ENCODE measurements at regions not wholly inside any gene's neighbourhood (a gene's known extent, or its start where the extent isn't known, plus 50 kb on each side); places are given as distances from the start of the nearest gene placed in this dataset.

DNA sequence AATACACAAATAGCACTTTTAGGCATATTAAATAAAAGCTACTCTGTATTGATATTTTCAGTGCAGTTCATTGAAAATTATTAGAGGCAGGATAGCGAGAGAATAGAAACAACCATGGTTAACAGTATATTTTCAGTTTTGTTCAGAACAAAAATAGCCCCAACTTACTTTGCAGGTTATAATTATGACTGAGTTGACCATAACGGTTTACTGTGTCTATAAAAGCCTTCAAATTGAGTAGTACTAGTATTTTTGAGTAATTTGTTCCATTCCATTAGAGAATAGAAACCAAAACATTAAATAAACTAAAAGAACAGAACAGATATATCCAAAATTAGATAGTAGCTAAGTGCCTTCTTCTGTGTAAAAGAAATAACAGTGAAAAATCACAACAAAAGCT is 1108.4 kb upstream of the PCDH20 start:
- Histone ChIP-seq H3K27ac (ENCODE audit: insufficient read depth, low read length, poor library complexity, severe bottlenecking) (no peak overlapping the region), H3K36me3 (ENCODE audit: control insufficient read depth, insufficient read depth, low read length) (no peaks in the 10 kb centered on the region), H3K4me1 (ENCODE audit: control insufficient read depth, insufficient read depth, low read length, poor library complexity, severe bottlenecking) (no peaks in the 10 kb centered on the region), H3K27me3 (replicated peaks; ENCODE audit: control insufficient read depth, insufficient read depth, low read length, poor library complexity, severe bottlenecking) (no peaks in the 10 kb centered on the region), H3K4me3 (ENCODE audit: insufficient read depth, low read depth, low read length, poor library complexity, severe bottlenecking) (no peak overlapping the region), H3K9me3 (ENCODE audit: control insufficient read depth, low read length) (no peaks in the 10 kb centered on the region)
- no peak for DNase-seq

DNA sequence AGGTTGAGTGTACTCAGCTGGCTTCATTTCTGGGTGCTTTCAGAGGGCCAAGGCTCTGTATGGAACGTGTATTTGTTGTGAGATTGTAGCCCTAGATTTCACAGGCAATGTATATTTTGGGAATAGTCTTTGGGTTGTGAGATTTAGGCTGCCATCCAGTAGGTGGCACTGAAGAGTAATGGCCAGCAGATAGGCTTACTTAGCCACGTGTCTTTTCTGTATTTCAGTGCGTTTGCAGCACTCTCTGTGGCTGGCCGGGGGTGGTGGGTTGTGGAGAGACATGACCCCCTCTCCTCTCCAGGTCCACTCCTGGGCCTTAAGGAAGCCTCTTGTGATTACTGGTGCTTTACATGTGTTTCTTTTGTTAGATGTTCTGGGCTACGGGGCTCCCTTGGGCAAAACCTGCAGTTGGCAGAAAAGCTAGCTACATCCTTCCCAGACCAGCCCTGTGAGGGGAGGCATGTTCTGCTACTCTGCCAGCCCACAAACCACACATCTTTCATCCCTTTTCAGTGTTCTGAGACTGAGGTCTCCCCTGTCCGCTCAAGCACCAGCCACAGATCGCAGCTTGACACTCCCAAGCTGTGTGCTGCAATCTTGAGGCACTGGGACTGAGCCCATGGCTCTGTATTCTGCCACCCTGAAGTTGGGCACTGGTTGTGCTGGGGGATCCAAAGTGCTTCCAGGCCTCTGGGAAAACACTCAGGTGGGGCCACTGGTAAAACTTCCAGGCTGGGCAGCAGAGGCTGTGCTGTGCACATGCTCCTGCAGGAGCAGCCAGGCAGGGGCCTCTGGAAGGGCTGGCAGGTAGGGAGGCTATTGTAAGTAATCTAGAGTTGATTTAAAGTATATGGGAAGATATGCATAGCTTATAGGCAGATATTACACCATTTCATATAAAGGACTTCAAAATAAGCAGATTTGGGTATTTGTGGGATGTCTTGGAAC is 1096.8 kb upstream of the PCDH20 start:
- no peaks in the 10 kb centered on the region for H3K9me3 ChIP-seq (ENCODE audit: control insufficient read depth, low read length)
- H3K27ac ChIP-seq (ENCODE audit: insufficient read depth, low read length, poor library complexity, severe bottlenecking), result no peak overlapping the region
- no peaks in the 10 kb centered on the region for H3K27me3 ChIP-seq (replicated peaks; ENCODE audit: control insufficient read depth, insufficient read depth, low read length, poor library complexity, severe bottlenecking)
- no peaks in the 10 kb centered on the region for H3K4me1 ChIP-seq (ENCODE audit: control insufficient read depth, insufficient read depth, low read length, poor library complexity, severe bottlenecking)
- no peak for DNase-seq
- no peaks in the 10 kb centered on the region for H3K36me3 ChIP-seq (ENCODE audit: control insufficient read depth, insufficient read depth, low read length)
- H3K4me3 ChIP-seq (ENCODE audit: insufficient read depth, low read depth, low read length, poor library complexity, severe bottlenecking), result no peak overlapping the region

- Histone ChIP-seq H3K9me3 (ENCODE audit: control insufficient read depth, low read length) (no peaks in the 10 kb centered on the region), H3K4me1 (ENCODE audit: control insufficient read depth, insufficient read depth, low read length, poor library complexity, severe bottlenecking) (no peaks in the 10 kb centered on the region), H3K36me3 (ENCODE audit: control insufficient read depth, insufficient read depth, low read length) (no peaks in the 10 kb centered on the region), H3K4me3 (ENCODE audit: insufficient read depth, low read depth, low read length, poor library complexity, severe bottlenecking) (no peak overlapping the region), H3K27me3 (replicated peaks; ENCODE audit: control insufficient read depth, insufficient read depth, low read length, poor library complexity, severe bottlenecking) (no peaks in the 10 kb centered on the region), H3K27ac (ENCODE audit: insufficient read depth, low read length, poor library complexity, severe bottlenecking) (no peak overlapping the region)
- no peak for DNase-seq
Measured at GRCh38 chr13:62510906-62511655, 1095.4 kb upstream of the PCDH20 start.

GRCh38 chr13:62502588-62502987 is 1086.9 kb upstream of the PCDH20 start:
- H3K27me3 ChIP-seq (replicated peaks; ENCODE audit: control insufficient read depth, insufficient read depth, low read length, poor library complexity, severe bottlenecking), result no peaks in the 10 kb centered on the region
- H3K27ac ChIP-seq (ENCODE audit: insufficient read depth, low read length, poor library complexity, severe bottlenecking), result no peak overlapping the region
- DNase-seq, result no peak

GRCh38 chr13:62489731-62490130 is 1074.1 kb upstream of the PCDH20 start:
- Histone ChIP-seq H3K27ac (ENCODE audit: insufficient read depth, low read length, poor library complexity, severe bottlenecking) (no peak overlapping the region), H3K27me3 (replicated peaks; ENCODE audit: control insufficient read depth, insufficient read depth, low read length, poor library complexity, severe bottlenecking) (no peaks in the 10 kb centered on the region), H3K36me3 (ENCODE audit: control insufficient read depth, insufficient read depth, low read length) (no peaks in the 10 kb centered on the region), H3K9me3 (ENCODE audit: control insufficient read depth, low read length) (no peaks in the 10 kb centered on the region), H3K4me3 (ENCODE audit: insufficient read depth, low read depth, low read length, poor library complexity, severe bottlenecking) (no peak overlapping the region), H3K4me1 (ENCODE audit: control insufficient read depth, insufficient read depth, low read length, poor library complexity, severe bottlenecking) (no peaks in the 10 kb centered on the region)
- DNase-seq, result no peak

More at GRCh38 chr13:62502588-62502987, 1086.9 kb upstream of the PCDH20 start:
- Histone ChIP-seq H3K36me3 (ENCODE audit: control insufficient read depth, insufficient read depth, low read length) (no peaks in the 10 kb centered on the region), H3K4me3 (ENCODE audit: insufficient read depth, low read depth, low read length, poor library complexity, severe bottlenecking) (no peak overlapping the region), H3K4me1 (ENCODE audit: control insufficient read depth, insufficient read depth, low read length, poor library complexity, severe bottlenecking) (no peaks in the 10 kb centered on the region), H3K9me3 (ENCODE audit: control insufficient read depth, low read length) (no peaks in the 10 kb centered on the region)

DNA sequence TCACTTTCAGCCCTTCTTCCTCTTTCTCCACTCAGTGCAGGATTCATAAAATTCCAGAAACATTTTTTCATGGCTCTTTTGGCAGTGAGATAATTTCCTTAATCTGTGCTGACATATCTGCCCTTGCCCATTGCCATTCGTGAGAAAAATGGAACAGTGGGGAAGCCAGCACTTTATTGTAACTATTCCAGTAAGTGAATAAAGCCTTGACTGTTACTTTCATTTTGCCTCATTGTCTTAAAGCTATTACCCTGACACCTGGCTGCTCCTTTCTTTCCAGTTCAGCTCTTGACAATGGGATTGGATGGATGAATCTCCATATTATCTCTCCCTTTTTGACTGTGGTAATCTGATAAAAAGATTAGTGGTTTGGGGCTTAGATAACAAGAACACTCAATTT is 1068.1 kb upstream of the PCDH20 start:
- Histone ChIP-seq H3K27ac (ENCODE audit: insufficient read depth, low read length, poor library complexity, severe bottlenecking) (no peak overlapping the region), H3K9me3 (ENCODE audit: control insufficient read depth, low read length) (no peaks in the 10 kb centered on the region), H3K4me1 (ENCODE audit: control insufficient read depth, insufficient read depth, low read length, poor library complexity, severe bottlenecking) (no peaks in the 10 kb centered on the region), H3K4me3 (ENCODE audit: insufficient read depth, low read depth, low read length, poor library complexity, severe bottlenecking) (no peak overlapping the region), H3K36me3 (ENCODE audit: control insufficient read depth, insufficient read depth, low read length) (no peaks in the 10 kb centered on the region), H3K27me3 (replicated peaks; ENCODE audit: control insufficient read depth, insufficient read depth, low read length, poor library complexity, severe bottlenecking) (no peaks in the 10 kb centered on the region)
- no peak for DNase-seq

- no peak for DNase-seq
- no peaks in the 10 kb centered on the region for H3K27me3 ChIP-seq (replicated peaks; ENCODE audit: control insufficient read depth, insufficient read depth, low read length, poor library complexity, severe bottlenecking)
- H3K27ac ChIP-seq (ENCODE audit: insufficient read depth, low read length, poor library complexity, severe bottlenecking), result no peak overlapping the region
- no peaks in the 10 kb centered on the region for H3K9me3 ChIP-seq (ENCODE audit: control insufficient read depth, low read length)
- no peak overlapping the region for H3K4me3 ChIP-seq (ENCODE audit: insufficient read depth, low read depth, low read length, poor library complexity, severe bottlenecking)
- H3K36me3 ChIP-seq (ENCODE audit: control insufficient read depth, insufficient read depth, low read length), result no peaks in the 10 kb centered on the region
- no peaks in the 10 kb centered on the region for H3K4me1 ChIP-seq (ENCODE audit: control insufficient read depth, insufficient read depth, low read length, poor library complexity, severe bottlenecking)
Measured at GRCh38 chr13:62482351-62482750, 1066.7 kb upstream of the PCDH20 start.

DNA sequence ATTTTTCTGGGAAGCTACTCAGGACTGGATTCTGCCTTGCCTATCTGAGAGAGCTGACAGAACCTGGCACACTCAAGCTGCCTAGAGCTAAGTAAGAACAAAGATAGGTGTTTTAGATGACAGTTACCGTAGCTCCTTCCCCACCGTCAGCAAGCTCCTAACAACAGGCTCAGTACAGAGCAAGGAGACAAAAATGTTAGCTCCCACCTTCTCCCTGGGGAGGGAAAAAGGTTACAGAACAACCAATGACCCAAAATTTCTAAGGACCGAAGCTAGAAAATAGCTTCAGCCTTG is 1058.2 kb upstream of the PCDH20 start:
- Histone ChIP-seq H3K36me3 (ENCODE audit: control insufficient read depth, insufficient read depth, low read length) (no peaks in the 10 kb centered on the region), H3K9me3 (ENCODE audit: control insufficient read depth, low read length) (no peaks in the 10 kb centered on the region), H3K27me3 (replicated peaks; ENCODE audit: control insufficient read depth, insufficient read depth, low read length, poor library complexity, severe bottlenecking) (no peaks in the 10 kb centered on the region), H3K4me1 (ENCODE audit: control insufficient read depth, insufficient read depth, low read length, poor library complexity, severe bottlenecking) (no peaks in the 10 kb centered on the region), H3K27ac (ENCODE audit: insufficient read depth, low read length, poor library complexity, severe bottlenecking) (no peak overlapping the region), H3K4me3 (ENCODE audit: insufficient read depth, low read depth, low read length, poor library complexity, severe bottlenecking) (no peak overlapping the region)
- DNase-seq, result no peak

DNA sequence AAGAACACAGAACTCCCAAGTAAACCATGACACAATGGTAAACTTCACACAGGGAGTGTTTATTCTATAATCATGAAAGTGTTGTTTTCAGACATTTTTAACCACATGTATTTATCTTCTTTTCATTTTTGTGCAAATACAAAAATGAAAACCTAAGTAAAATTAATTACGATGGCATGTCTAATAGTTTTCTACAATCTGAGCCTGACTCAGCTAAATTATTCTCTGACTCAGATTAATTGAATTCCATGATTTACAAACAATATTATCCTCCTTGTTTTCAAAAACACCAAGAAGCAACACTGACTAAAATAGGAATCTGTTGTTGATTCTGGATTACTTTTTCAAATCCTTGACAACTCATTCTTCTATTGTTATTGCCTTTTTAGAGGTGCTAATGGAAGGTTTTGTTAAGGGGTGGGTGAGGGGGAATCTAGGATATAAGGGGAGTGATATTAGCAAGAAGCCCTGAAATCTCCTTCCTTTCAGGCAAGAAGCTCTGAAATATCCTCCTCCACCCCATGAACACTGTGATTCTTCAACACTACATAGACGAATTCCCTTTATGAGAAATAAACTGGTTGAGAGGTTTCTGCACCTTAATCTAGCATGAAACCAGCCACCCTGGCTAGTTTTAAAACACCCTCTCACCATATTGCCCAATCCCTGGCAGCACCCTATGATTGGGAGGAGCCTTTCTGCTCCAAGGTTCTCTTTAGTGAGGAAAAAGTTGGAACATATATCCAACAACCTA is 1057.7 kb upstream of the PCDH20 start:
- no peak for DNase-seq
- Histone ChIP-seq H3K27me3 (replicated peaks; ENCODE audit: control insufficient read depth, insufficient read depth, low read length, poor library complexity, severe bottlenecking) (no peaks in the 10 kb centered on the region), H3K9me3 (ENCODE audit: control insufficient read depth, low read length) (no peaks in the 10 kb centered on the region), H3K4me3 (ENCODE audit: insufficient read depth, low read depth, low read length, poor library complexity, severe bottlenecking) (no peak overlapping the region), H3K27ac (ENCODE audit: insufficient read depth, low read length, poor library complexity, severe bottlenecking) (no peak overlapping the region), H3K4me1 (ENCODE audit: control insufficient read depth, insufficient read depth, low read length, poor library complexity, severe bottlenecking) (no peaks in the 10 kb centered on the region), H3K36me3 (ENCODE audit: control insufficient read depth, insufficient read depth, low read length) (no peaks in the 10 kb centered on the region)

GRCh38 chr13:62453761-62454160 is 1038.1 kb upstream of the PCDH20 start:
- H3K27ac ChIP-seq (ENCODE audit: insufficient read depth, low read length, poor library complexity, severe bottlenecking), result no peak overlapping the region
- H3K36me3 ChIP-seq (ENCODE audit: control insufficient read depth, insufficient read depth, low read length), result no peaks in the 10 kb centered on the region

More at GRCh38 chr13:62453761-62454160, 1038.1 kb upstream of the PCDH20 start:
- no peaks in the 10 kb centered on the region for H3K27me3 ChIP-seq (replicated peaks; ENCODE audit: control insufficient read depth, insufficient read depth, low read length, poor library complexity, severe bottlenecking)
- H3K9me3 ChIP-seq (ENCODE audit: control insufficient read depth, low read length), result no peaks in the 10 kb centered on the region
- no peak for DNase-seq
- no peak overlapping the region for H3K4me3 ChIP-seq (ENCODE audit: insufficient read depth, low read depth, low read length, poor library complexity, severe bottlenecking)
- H3K4me1 ChIP-seq (ENCODE audit: control insufficient read depth, insufficient read depth, low read length, poor library complexity, severe bottlenecking), result no peaks in the 10 kb centered on the region

Data from effector memory CD4-positive, alpha-beta T cell (primary cell).